B cell (primary cell): ENCODE measurements at regions not wholly inside any gene's neighbourhood (a gene's known extent, or its start where the extent isn't known, plus 50 kb on each side); places are given as distances from the start of the nearest gene placed in this dataset.

ENCODE experiments used
- CTCF ChIP-seq: fragments of 200-600 bp; IDR thresholded peaks from one replicate; pipeline ENCODE4 v1.8.0; 2022; ENCODE audit warnings: antibody characterized with exemption, mild to moderate bottlenecking
- EZH2 ChIP-seq: IDR thresholded peaks from 2 replicates; pipeline ENCODE4 v1.6.1; 2012; ENCODE audit warnings: borderline replicate concordance, low read depth, mild to moderate bottlenecking, moderate library complexity, low read length; ENCODE audit not compliant: insufficient read depth, poor library complexity, severe bottlenecking

GRCh38 chr12:60184096-60184495 is 588.3 kb downstream of the SLC16A7 start:
- TF ChIP-seq CTCF, result no peak
- TF ChIP-seq EZH2, result no peak
